SU-DHL-6 (cell line): ENCODE measurements at regions not wholly inside any gene's neighbourhood (a gene's known extent, or its start where the extent isn't known, plus 50 kb on each side); places are given as distances from the start of the nearest gene placed in this dataset.

Experiments
- CTCF ChIP-seq: fragments of 200-600 bp; sonication (generic); IDR thresholded peaks from one replicate; pipeline ENCODE4 v1.5.1; 2017; ENCODE audit warnings: antibody characterized with exemption, mild to moderate bottlenecking, low read length, moderate library complexity; ENCODE audit not compliant: insufficient read depth, poor library complexity, severe bottlenecking
- EZH2phosphoT487 ChIP-seq: fragments of 200-600 bp; sonication (generic), shearing (Covaris generic); conservative IDR thresholded peaks from 2 replicates; pipeline ENCODE4 v1.6.1; 2018; ENCODE audit warnings: mild to moderate bottlenecking, antibody characterized with exemption, low read length, moderate library complexity, mixed read lengths

DNA sequence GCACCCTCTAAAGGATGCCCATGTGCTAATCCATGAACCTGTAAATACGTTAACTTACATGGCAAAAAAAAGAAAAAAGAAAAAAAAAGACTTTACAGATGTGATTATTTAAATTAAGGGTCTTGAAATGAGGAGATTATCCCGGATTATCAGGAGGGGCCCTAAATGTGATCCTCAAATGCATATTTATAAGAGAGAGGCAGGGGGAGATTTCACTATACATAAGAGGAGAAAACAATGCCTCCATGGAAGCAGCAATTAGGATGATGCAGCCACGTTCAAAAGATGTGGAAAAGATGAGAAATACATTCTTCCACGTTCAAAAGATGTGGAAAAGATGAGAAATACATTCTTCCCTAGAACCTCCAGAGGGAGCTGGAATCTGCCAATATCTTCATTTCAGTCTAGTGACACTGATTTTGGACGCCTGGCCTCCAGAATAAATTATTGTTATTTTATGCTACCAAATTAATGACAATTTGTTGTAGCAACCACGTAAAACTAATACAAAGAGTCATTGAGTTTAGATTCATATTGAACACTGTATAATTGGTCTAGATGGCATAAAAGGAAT lies 328.4 kb upstream of the GNAI1 start:
- TF ChIP-seq CTCF (no peak), EZH2phosphoT487 (no peak)
